Parathyroid adenoma (tissue), 2 donors: ENCODE measurements at regions not wholly inside any gene's neighbourhood (a gene's known extent, or its start where the extent isn't known, plus 50 kb on each side); places are given as distances from the start of the nearest gene placed in this dataset.

Source experiments
- H2AFZ ChIP-seq: fragments of 300-600 bp; sonication (generic); one replicate; pipeline ENCODE4 v1.7.0; 2017; ENCODE audit warnings: antibody characterized with exemption, mild to moderate bottlenecking
- H3K27ac ChIP-seq: fragments of 300-600 bp; sonication (generic); one replicate; pipeline ENCODE4 v1.7.0; 2017
- H3K27me3 ChIP-seq: fragments of 300-600 bp; sonication (generic); one replicate; pipeline ENCODE4 v1.7.0; 2017; ENCODE audit warnings: low read length; ENCODE audit not compliant: control insufficient read depth, insufficient read depth
- H3K36me3 ChIP-seq: fragments of 300-600 bp; sonication (generic); one replicate; pipeline ENCODE4 v1.7.0; 2017; ENCODE audit warnings: low read length; ENCODE audit not compliant: control insufficient read depth, insufficient read depth
- H3K4me1 ChIP-seq: fragments of 300-600 bp; sonication (generic); one replicate; pipeline ENCODE4 v1.7.0; 2017; ENCODE audit warnings: control low read depth
- H3K4me2 ChIP-seq: fragments of 300-600 bp; sonication (generic); one replicate; pipeline ENCODE4 v1.7.0; 2017; ENCODE audit warnings: low read length
- H3K4me3 ChIP-seq: fragments of 300-600 bp; sonication (generic); one replicate; pipeline ENCODE4 v1.7.0; 2017; ENCODE audit warnings: low read depth, low read length
- H3K79me2 ChIP-seq: fragments of 300-600 bp; sonication (generic); one replicate; pipeline ENCODE4 v1.7.0; 2017; ENCODE audit warnings: control low read depth
- H3K9ac ChIP-seq: fragments of 300-600 bp; sonication (generic); one replicate; pipeline ENCODE4 v1.7.0; 2017; ENCODE audit warnings: mild to moderate bottlenecking
- H3K9me3 ChIP-seq: fragments of 300-600 bp; sonication (generic); one replicate; pipeline ENCODE4 v1.7.0; 2017; ENCODE audit warnings: low read length; ENCODE audit not compliant: control insufficient read depth
- TF ChIP-seq, protein P1 (sequence below): fragments of 300-600 bp; sonication (generic); IDR thresholded peaks from one replicate; pipeline ENCODE4 v1.7.0; 2017; ENCODE audit warnings: antibody characterized with exemption, mild to moderate bottlenecking
- donor health status: primary hyperparathyroidism.

GRCh38 chr15:96135166-96136093, 195.1 kb upstream of the NR2F2 start:
- TF ChIP-seq, protein P1, sequence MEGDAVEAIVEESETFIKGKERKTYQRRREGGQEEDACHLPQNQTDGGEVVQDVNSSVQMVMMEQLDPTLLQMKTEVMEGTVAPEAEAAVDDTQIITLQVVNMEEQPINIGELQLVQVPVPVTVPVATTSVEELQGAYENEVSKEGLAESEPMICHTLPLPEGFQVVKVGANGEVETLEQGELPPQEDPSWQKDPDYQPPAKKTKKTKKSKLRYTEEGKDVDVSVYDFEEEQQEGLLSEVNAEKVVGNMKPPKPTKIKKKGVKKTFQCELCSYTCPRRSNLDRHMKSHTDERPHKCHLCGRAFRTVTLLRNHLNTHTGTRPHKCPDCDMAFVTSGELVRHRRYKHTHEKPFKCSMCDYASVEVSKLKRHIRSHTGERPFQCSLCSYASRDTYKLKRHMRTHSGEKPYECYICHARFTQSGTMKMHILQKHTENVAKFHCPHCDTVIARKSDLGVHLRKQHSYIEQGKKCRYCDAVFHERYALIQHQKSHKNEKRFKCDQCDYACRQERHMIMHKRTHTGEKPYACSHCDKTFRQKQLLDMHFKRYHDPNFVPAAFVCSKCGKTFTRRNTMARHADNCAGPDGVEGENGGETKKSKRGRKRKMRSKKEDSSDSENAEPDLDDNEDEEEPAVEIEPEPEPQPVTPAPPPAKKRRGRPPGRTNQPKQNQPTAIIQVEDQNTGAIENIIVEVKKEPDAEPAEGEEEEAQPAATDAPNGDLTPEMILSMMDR = no peak
- Histone ChIP-seq H3K79me2 (no peaks in the 10 kb centered on the region), H3K4me3 (no peak overlapping the region), H3K27me3 (no peaks in the 10 kb centered on the region), H2AFZ (no peak overlapping the region), H3K4me2 (no peak overlapping the region), H3K9ac (no peak overlapping the region), H3K9me3 (no peaks in the 10 kb centered on the region), H3K4me1 (no peaks in the 10 kb centered on the region), H3K27ac (no peak overlapping the region), H3K36me3 (no peaks in the 10 kb centered on the region)

GRCh38 chr15:96138985-96139384, 191.5 kb upstream of the NR2F2 start:
- H3K27me3 ChIP-seq = no peaks in the 10 kb centered on the region
- no peak overlapping the region for H2AFZ ChIP-seq
- no peak overlapping the region for H3K9ac ChIP-seq
- H3K36me3 ChIP-seq = no peaks in the 10 kb centered on the region
- no peaks in the 10 kb centered on the region for H3K9me3 ChIP-seq
- no peaks in the 10 kb centered on the region for H3K4me1 ChIP-seq
- no peak overlapping the region for H3K4me2 ChIP-seq
- TF ChIP-seq, protein P1 = no peak
- no peak overlapping the region for H3K4me3 ChIP-seq
- no peaks in the 10 kb centered on the region for H3K79me2 ChIP-seq
- H3K27ac ChIP-seq = no peak overlapping the region

GRCh38 chr15:96142498-96142897, 188.0 kb upstream of the NR2F2 start:
- H3K9me3 ChIP-seq = no peaks in the 10 kb centered on the region
- no peaks in the 10 kb centered on the region for H3K36me3 ChIP-seq
- no peak overlapping the region for H3K9ac ChIP-seq
- H2AFZ ChIP-seq = no peak overlapping the region
- no peak overlapping the region for H3K27ac ChIP-seq
- no peaks in the 10 kb centered on the region for H3K79me2 ChIP-seq
- no peaks in the 10 kb centered on the region for H3K4me1 ChIP-seq
- no peak overlapping the region for H3K4me2 ChIP-seq
- no peak overlapping the region for H3K4me3 ChIP-seq
- no peaks in the 10 kb centered on the region for H3K27me3 ChIP-seq
- TF ChIP-seq, protein P1 = no peak

- Histone ChIP-seq H3K4me1 (no peaks in the 10 kb centered on the region), H3K9ac (no peak overlapping the region), H3K27me3 (no peaks in the 10 kb centered on the region), H3K79me2 (no peaks in the 10 kb centered on the region), H3K4me2 (no peak overlapping the region), H3K4me3 (no peak overlapping the region), H2AFZ (no peak overlapping the region), H3K36me3 (no peaks in the 10 kb centered on the region), H3K27ac (no peak overlapping the region), H3K9me3 (no peaks in the 10 kb centered on the region)
- TF ChIP-seq, protein P1 = no peak
Measured at GRCh38 chr15:96144734-96145133, 185.8 kb upstream of the NR2F2 start.

GRCh38 chr15:96146726-96147125, 183.8 kb upstream of the NR2F2 start:
- Histone ChIP-seq H3K27ac (no peak overlapping the region), H3K9ac (no peak overlapping the region), H3K36me3 (no peaks in the 10 kb centered on the region), H3K79me2 (no peaks in the 10 kb centered on the region), H3K4me1 (no peaks in the 10 kb centered on the region), H3K4me3 (no peak overlapping the region), H2AFZ (no peak overlapping the region), H3K27me3 (no peaks in the 10 kb centered on the region), H3K9me3 (no peaks in the 10 kb centered on the region), H3K4me2 (no peak overlapping the region)
- TF ChIP-seq, protein P1 = no peak
